ENCODE measurements at regions not wholly inside any gene's neighbourhood (a gene's known extent, or its start where the extent isn't known, plus 50 kb on each side); places are given as distances from the start of the nearest gene placed in this dataset.

GRCh38 chr3:30972449-30972848 lies 78.0 kb upstream of the GADL1 start:
- Histone ChIP-seq H2AK9ac (replicated peaks; ENCODE audit: low read depth, low read length, poor library complexity) (no peak overlapping the region), H3K79me1 (ENCODE audit: low read depth in 1 of 2, low read length in 2 of 2) (no peaks in the 10 kb centered on the region), H3K36me3 (ENCODE audit: control insufficient read depth, insufficient read depth, low read length) (no peaks in the 10 kb centered on the region), H2BK15ac (ENCODE audit: low read depth, low read length) (no peak overlapping the region), H3K27me3 (ENCODE audit: control insufficient read depth, insufficient read depth, low read length) (0 out of 2 replicates have a peak, but pooled peaks cover 1% of the 10 kb centered on the region), H3K9ac (ENCODE audit: low read depth, low read length) (no peak overlapping the region), H3K14ac (replicated peaks; ENCODE audit: low read depth, low read length) (no peak overlapping the region), H3K56ac (ENCODE audit: extremely low read depth, insufficient read depth, low read length) (no peak overlapping the region), H3K27ac (ENCODE audit: insufficient read depth, low read length) (no peak overlapping the region), H4K5ac (ENCODE audit: low read depth, low read length) (no peak overlapping the region), H2BK5ac (ENCODE audit: low read depth, low read length, poor library complexity, severe bottlenecking) (no peak overlapping the region), H3K9me3 (ENCODE audit: control insufficient read depth, insufficient read depth, low read length) (no peaks in the 10 kb centered on the region), H3K9me1 (ENCODE audit: insufficient read depth, low read length) (no peaks in the 10 kb centered on the region), H3K4me2 (ENCODE audit: low read depth, low read length) (no peak overlapping the region), H3K4ac (ENCODE audit: low read depth, low read length) (no peak overlapping the region), H2AFZ (replicated peaks; ENCODE audit: low read length, poor library complexity) (no peak overlapping the region), H4K8ac (ENCODE audit: low read depth in 2 of 2, low read length in 2 of 2) (no peak overlapping the region), H2AK5ac (ENCODE audit: low read depth, low read length) (no peak overlapping the region), H3K18ac (ENCODE audit: low read depth, low read length) (no peak overlapping the region), H4K91ac (ENCODE audit: insufficient read depth, low read depth, low read length) (no peak overlapping the region), H3K4me3 (ENCODE audit: insufficient read depth, low read depth, low read length) (no peak overlapping the region), H3K23ac (ENCODE audit: low read depth, low read length) (no peak overlapping the region), H3K4me1 (ENCODE audit: control insufficient read depth, insufficient read depth, low read length) (no peaks in the 10 kb centered on the region), H2BK120ac (ENCODE audit: low read depth, low read length) (no peak overlapping the region), H2BK20ac (ENCODE audit: low read depth, low read length) (no peak overlapping the region), H4K20me1 (ENCODE audit: insufficient read depth, low read length) (no peaks in the 10 kb centered on the region)
- intact Hi-C loops (cut with micrococcal nuclease) (loop anchor here (5.0 kb wide), 1 partner anchor 160 kb away; no protein-coding TSS in a partner anchor), in situ Hi-C loops (cut with MboI; ENCODE audit: low sequenced_read_pairs) (no loop called here), dilution Hi-C loops (cut with HindIII; ENCODE audit: low sequenced_read_pairs, unreplicated experiment) (no loop called here)
- ATAC-seq (ENCODE audit: low read depth) = no peak
- no peak for TF ChIP-seq CTCF (conservative IDR thresholded peaks at IDR 0.05; ENCODE audit: low read depth, low read length)
- TF ChIP-seq NFE2L2 (IDR thresholded peaks at IDR 0.05; ENCODE audit: low read depth, low read length) = no peak
- no peak for TF ChIP-seq MAFK (IDR thresholded peaks at IDR 0.05; ENCODE audit: low read depth, low read length)
- no peak for TF ChIP-seq RFX5 (IDR thresholded peaks at IDR 0.05; ENCODE audit: low read depth, low read length)
- no peak for TF ChIP-seq RCOR1 (IDR thresholded peaks at IDR 0.05; ENCODE audit: insufficient replicate concordance, low read length)
- TF ChIP-seq MXI1 (IDR thresholded peaks at IDR 0.05; ENCODE audit: borderline replicate concordance, low read depth, low read length) = no peak
- TF ChIP-seq CHD1 (IDR thresholded peaks at IDR 0.05; ENCODE audit: low read depth, low read length) = no peak
- no peak for TF ChIP-seq POLR2A (IDR thresholded peaks at IDR 0.05; ENCODE audit: low read depth, low read length)
- TF ChIP-seq RAD21 (IDR thresholded peaks at IDR 0.05; ENCODE audit: low read length) = no peak
- no peak for TF ChIP-seq SMC3 (IDR thresholded peaks at IDR 0.05; ENCODE audit: low read depth, low read length)
- ChIA-PET POLR2A (ENCODE audit: unreplicated experiment) (interaction anchor here (0.6 kb wide), 1 partner anchor 217 kb away, joined by 5 read pairs; no protein-coding TSS in a partner anchor), CTCF (interaction anchor here (0.7 kb wide), 1 partner anchor 202 kb away, joined by 3 read pairs; no protein-coding TSS in a partner anchor)
- BruUV-seq (replicated peaks) = no TSS peak
- no CpG with 5 or more reads among the region's 1 CpG for WGBS, 2 experiments (ENCODE audit: extremely low coverage in 2 of 2, insufficient read length in 1 of 2)
- no peak for DNase-seq

All from IMR-90 (cell line).